B cell (primary cell): ENCODE measurements at regions not wholly inside any gene's neighbourhood (a gene's known extent, or its start where the extent isn't known, plus 50 kb on each side); places are given as distances from the start of the nearest gene placed in this dataset.

Source experiments
- ATAC-seq: fragments of 200-7000 bp; cut with Tn5 transposase; one replicate; pipeline ENCODE4 v1.10.0; 2021; ENCODE audit warnings: low read depth, mild to moderate bottlenecking, moderate number of reproducible peaks, moderate library complexity
- CTCF ChIA-PET: fragments of 350-600 bp; sonication (Branson Sonifier 250); formaldehyde crosslinking; loops from one replicate; lab custom pipeline; 2021; ENCODE audit warnings: antibody characterized with exemption, inconsistent platforms; lab: Charles Lee
- POLR2A ChIA-PET: fragments of 350-600 bp; sonication (Branson Sonifier 250); formaldehyde crosslinking; loops from one replicate; lab custom pipeline; 2021; ENCODE audit warnings: antibody characterized with exemption; lab: Charles Lee
- DNase-seq: peaks from one replicate; pipeline ENCODE4 v3.0.0; 2013
- H2AFZ ChIP-seq: 2 replicates; pipeline ENCODE4 v1.6.1; 2012; ENCODE audit warnings: mild to moderate bottlenecking, low read depth, low read length; ENCODE audit not compliant: insufficient read depth, poor library complexity, severe bottlenecking
- H3K27ac ChIP-seq, 2 donors: 1 replicate in 1 of 2; 2 replicates in 1 of 2; pipeline ENCODE4 v1.5.1; 2012 to 2013; ENCODE audit warnings: low read length in 2 of 2, mild to moderate bottlenecking in 2 of 2, moderate library complexity in 1 of 2
- H3K27me3 ChIP-seq, 4 experiments: fragments of 200-600 bp in 1 of 4; sonication (generic) in 1 of 4; replicated peaks in 1 of 4; 1 replicate in 2 of 4; 2 replicates in 2 of 4; pipeline versions ENCODE4 v1.6.1 to v1.7.0; 2013 to 2016; ENCODE audit warnings: low read length in 3 of 4, mild to moderate bottlenecking in 2 of 4, mixed read lengths in 1 of 4, moderate library complexity in 1 of 4; ENCODE audit not compliant: insufficient read depth in 4 of 4, control insufficient read depth in 3 of 4; ENCODE audit errors: control extremely low read depth in 1 of 4
- H3K36me3 ChIP-seq, 2 experiments: replicated peaks in 1 of 2; 1 replicate in 1 of 2; 2 replicates in 1 of 2; pipeline versions ENCODE4 v1.6.1 to v1.7.1; 2013; ENCODE audit warnings: low read length in 1 of 2; ENCODE audit not compliant: insufficient read depth in 2 of 2, control insufficient read depth in 1 of 2; ENCODE audit errors: control extremely low read depth in 1 of 2, extremely low read depth in 1 of 2
- H3K4me1 ChIP-seq, 2 donors: fragments of 200-600 bp in 1 of 2; sonication (generic) in 1 of 2; 1 replicate in 1 of 2; 2 replicates in 1 of 2; pipeline versions ENCODE4 v1.5.1 to v1.6.1; 2013 to 2017; ENCODE audit warnings: low read length in 2 of 2; ENCODE audit not compliant: control insufficient read depth in 2 of 2, insufficient read depth in 2 of 2
- H3K4me2 ChIP-seq: replicated peaks from 2 replicates; pipeline ENCODE3; 2012; ENCODE audit warnings: mild to moderate bottlenecking, low read depth, low read length; ENCODE audit not compliant: poor library complexity, severe bottlenecking
- H3K4me3 ChIP-seq, 5 experiments: fragments of 200-600 bp in 1 of 5; sonication (generic) in 1 of 5; 1 replicate in 3 of 5; 2 replicates in 2 of 5; pipeline versions ENCODE4 v1.5.1 to v1.7.0; 2011 to 2016; ENCODE audit warnings: low read length in 4 of 5, mild to moderate bottlenecking in 4 of 5, low read depth in 2 of 5, control low read depth in 1 of 5, moderate library complexity in 1 of 5; ENCODE audit not compliant: insufficient read depth in 1 of 5; ENCODE audit errors: control extremely low read depth in 1 of 5, extremely low read depth in 1 of 5
- H3K79me2 ChIP-seq: fragments of 200-600 bp; sonication (generic); one replicate; pipeline ENCODE4 v1.6.0; 2016; ENCODE audit warnings: low read length; ENCODE audit not compliant: control insufficient read depth, insufficient read depth
- H3K9ac ChIP-seq: fragments of 200-600 bp; sonication (generic); 2 replicates; pipeline ENCODE4 v1.6.1; 2017; ENCODE audit warnings: mild to moderate bottlenecking, low read length, moderate library complexity
- H3K9me3 ChIP-seq, 3 donors: one replicate each; pipeline versions ENCODE4 v1.6.1 to v1.7.1; 2013; ENCODE audit warnings: low read length in 2 of 3; ENCODE audit not compliant: control insufficient read depth in 2 of 3, insufficient read depth in 1 of 3; ENCODE audit errors: control extremely low read depth in 1 of 3
- H4K20me1 ChIP-seq: 2 replicates; pipeline ENCODE4 v1.6.0; 2012; ENCODE audit warnings: mild to moderate bottlenecking, low read length; ENCODE audit not compliant: insufficient read depth, control insufficient read depth, poor library complexity, severe bottlenecking
- H3K27ac Mint-ChIP-seq: one replicate; pipeline ENCODE4 v1.8.0; 2021; ENCODE audit warnings: mixed read lengths
- H3K27me3 Mint-ChIP-seq: one replicate; pipeline ENCODE4 v1.8.0; 2021; ENCODE audit warnings: mixed read lengths
- H3K4me1 Mint-ChIP-seq: one replicate; pipeline ENCODE4 v1.8.0; 2021; ENCODE audit warnings: mixed read lengths
- H3K4me3 Mint-ChIP-seq: one replicate; pipeline ENCODE4 v1.8.0; 2021; ENCODE audit warnings: mixed read lengths
- H3K9me3 Mint-ChIP-seq: one replicate; pipeline ENCODE4 v1.8.0; 2022; ENCODE audit warnings: mixed read lengths; ENCODE audit not compliant: insufficient read depth
- EZH2 ChIP-seq: IDR thresholded peaks from 2 replicates; pipeline ENCODE4 v1.6.1; 2012; ENCODE audit warnings: borderline replicate concordance, low read depth, mild to moderate bottlenecking, moderate library complexity, low read length; ENCODE audit not compliant: insufficient read depth, poor library complexity, severe bottlenecking
- WGBS: methylation state at CpG from one replicate; pipeline ENCODE4 v1.1.5; 2013; ENCODE audit warnings: missing lambda C conversion rate; ENCODE audit not compliant: insufficient coverage; 5-methylcytosine and 5-hydroxymethylcytosine counted together
- intact Hi-C: fragments of 100-400 bp; cut with micrococcal nuclease; formaldehyde crosslinking; loops from one replicate; pipeline ENCODE4 v1.10.0; 2022
- TF ChIP-seq, protein P1 (sequence below): fragments of 200-600 bp; IDR thresholded peaks from one replicate; pipeline ENCODE4 v1.8.0; 2022; ENCODE audit warnings: antibody characterized with exemption, mild to moderate bottlenecking

DNA sequence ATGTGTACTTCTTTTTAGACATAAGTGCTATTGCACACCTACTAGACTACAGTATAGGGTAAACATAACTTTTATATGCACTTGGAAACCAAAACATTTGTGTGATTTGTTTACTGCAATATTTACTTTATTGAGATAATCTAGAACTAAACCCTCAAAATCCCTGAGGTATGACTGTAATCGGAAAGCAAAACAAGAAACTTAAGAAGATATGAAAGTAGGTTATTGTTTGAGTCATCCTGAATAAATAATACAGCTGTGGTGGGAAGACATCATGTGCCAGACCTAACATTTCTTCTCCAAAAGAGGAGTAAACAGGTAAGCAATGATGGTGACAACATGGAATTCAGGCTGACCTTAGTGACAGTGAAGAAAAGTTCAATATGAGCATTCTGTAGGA lies 765.5 kb downstream of the OTOL1 start:
- Histone ChIP-seq H3K79me2 (no peaks in the 10 kb centered on the region), H3K36me3 (no peaks in the 10 kb centered on the region), H3K4me1 (no peaks in the 10 kb centered on the region), H3K4me2 (no peak overlapping the region), H3K9ac (no peak overlapping the region), H4K20me1 (no peaks in the 10 kb centered on the region), H2AFZ (no peak overlapping the region), H3K4me3 (no peak overlapping the region), H3K27ac (no peak overlapping the region), H3K9me3 (peaks cover 0 to 4% (median 0%) of the 10 kb centered on the region in 3 donors), H3K27me3 (no peaks in the 10 kb centered on the region)
- Mint-ChIP-seq H3K27ac (no peak overlapping the region), H3K4me3 (no peak overlapping the region), H3K4me1 (no peaks in the 10 kb centered on the region), H3K9me3 (no peaks in the 10 kb centered on the region), H3K27me3 (no peaks in the 10 kb centered on the region)
- no peak for DNase-seq
- intact Hi-C loops, result no loop called here
- CTCF ChIA-PET, result no interaction called here
- no CpG with 5 or more reads among the region's 1 CpG for WGBS
- TF ChIP-seq, protein P1, sequence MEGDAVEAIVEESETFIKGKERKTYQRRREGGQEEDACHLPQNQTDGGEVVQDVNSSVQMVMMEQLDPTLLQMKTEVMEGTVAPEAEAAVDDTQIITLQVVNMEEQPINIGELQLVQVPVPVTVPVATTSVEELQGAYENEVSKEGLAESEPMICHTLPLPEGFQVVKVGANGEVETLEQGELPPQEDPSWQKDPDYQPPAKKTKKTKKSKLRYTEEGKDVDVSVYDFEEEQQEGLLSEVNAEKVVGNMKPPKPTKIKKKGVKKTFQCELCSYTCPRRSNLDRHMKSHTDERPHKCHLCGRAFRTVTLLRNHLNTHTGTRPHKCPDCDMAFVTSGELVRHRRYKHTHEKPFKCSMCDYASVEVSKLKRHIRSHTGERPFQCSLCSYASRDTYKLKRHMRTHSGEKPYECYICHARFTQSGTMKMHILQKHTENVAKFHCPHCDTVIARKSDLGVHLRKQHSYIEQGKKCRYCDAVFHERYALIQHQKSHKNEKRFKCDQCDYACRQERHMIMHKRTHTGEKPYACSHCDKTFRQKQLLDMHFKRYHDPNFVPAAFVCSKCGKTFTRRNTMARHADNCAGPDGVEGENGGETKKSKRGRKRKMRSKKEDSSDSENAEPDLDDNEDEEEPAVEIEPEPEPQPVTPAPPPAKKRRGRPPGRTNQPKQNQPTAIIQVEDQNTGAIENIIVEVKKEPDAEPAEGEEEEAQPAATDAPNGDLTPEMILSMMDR, result no peak
- TF ChIP-seq EZH2, result no peak
- POLR2A ChIA-PET, result no interaction called here
- ATAC-seq, result no peak

DNA sequence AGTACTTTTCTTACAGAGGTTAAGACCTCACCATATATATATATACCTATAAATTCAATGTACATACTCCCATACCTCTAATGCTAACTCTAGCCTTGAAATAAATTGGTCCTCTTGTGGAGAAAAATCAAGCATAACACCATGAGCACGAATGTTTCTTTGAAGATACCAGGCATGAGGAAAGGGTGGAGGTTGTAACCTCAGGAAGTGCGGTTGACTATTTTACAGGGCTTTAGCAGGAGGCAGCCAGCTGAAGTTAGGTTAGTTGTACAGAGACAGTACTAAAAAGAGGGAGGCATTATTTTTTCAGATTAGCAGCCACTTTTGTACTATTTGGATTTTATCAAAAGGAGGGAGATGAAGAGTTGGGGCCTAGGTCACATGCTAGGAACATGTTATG lies 767.0 kb downstream of the OTOL1 start:
- no peak for DNase-seq
- no peaks in the 10 kb centered on the region for H3K4me1 Mint-ChIP-seq
- H3K4me1 ChIP-seq, result no peaks in the 10 kb centered on the region
- no peaks in the 10 kb centered on the region for H3K36me3 ChIP-seq
- intact Hi-C loops, result no loop called here
- ATAC-seq, result no peak
- POLR2A ChIA-PET, result no interaction called here
- no peaks in the 10 kb centered on the region for H3K27me3 Mint-ChIP-seq
- H3K4me3 ChIP-seq, result no peak overlapping the region
- H3K4me2 ChIP-seq, result no peak overlapping the region
- no peak overlapping the region for H3K9ac ChIP-seq
- 100% methylated on average over 1 of the region's 2 CpGs for WGBS
- CTCF ChIA-PET, result no interaction called here
- H3K9me3 ChIP-seq, result peaks cover 0 to 4% (median 0%) of the 10 kb centered on the region in 3 donors
- no peaks in the 10 kb centered on the region for H3K27me3 ChIP-seq
- no peaks in the 10 kb centered on the region for H4K20me1 ChIP-seq
- no peak overlapping the region for H2AFZ ChIP-seq
- no peaks in the 10 kb centered on the region for H3K79me2 ChIP-seq
- no peak overlapping the region for H3K4me3 Mint-ChIP-seq
- H3K9me3 Mint-ChIP-seq, result peaks cover 2% of the 10 kb centered on the region
- TF ChIP-seq EZH2, result no peak
- TF ChIP-seq, protein P1, result no peak
- no peak overlapping the region for H3K27ac Mint-ChIP-seq
- no peak overlapping the region for H3K27ac ChIP-seq
